ENCODE measurements at regions not wholly inside any gene's neighbourhood (a gene's known extent, or its start where the extent isn't known, plus 50 kb on each side); places are given as distances from the start of the nearest gene placed in this dataset.
"Not testable (repeated sequence)": the region's sequence is repeated elsewhere in the genome, so short reads cannot be mapped to it uniquely, and the experiment has no call there.

DNA sequence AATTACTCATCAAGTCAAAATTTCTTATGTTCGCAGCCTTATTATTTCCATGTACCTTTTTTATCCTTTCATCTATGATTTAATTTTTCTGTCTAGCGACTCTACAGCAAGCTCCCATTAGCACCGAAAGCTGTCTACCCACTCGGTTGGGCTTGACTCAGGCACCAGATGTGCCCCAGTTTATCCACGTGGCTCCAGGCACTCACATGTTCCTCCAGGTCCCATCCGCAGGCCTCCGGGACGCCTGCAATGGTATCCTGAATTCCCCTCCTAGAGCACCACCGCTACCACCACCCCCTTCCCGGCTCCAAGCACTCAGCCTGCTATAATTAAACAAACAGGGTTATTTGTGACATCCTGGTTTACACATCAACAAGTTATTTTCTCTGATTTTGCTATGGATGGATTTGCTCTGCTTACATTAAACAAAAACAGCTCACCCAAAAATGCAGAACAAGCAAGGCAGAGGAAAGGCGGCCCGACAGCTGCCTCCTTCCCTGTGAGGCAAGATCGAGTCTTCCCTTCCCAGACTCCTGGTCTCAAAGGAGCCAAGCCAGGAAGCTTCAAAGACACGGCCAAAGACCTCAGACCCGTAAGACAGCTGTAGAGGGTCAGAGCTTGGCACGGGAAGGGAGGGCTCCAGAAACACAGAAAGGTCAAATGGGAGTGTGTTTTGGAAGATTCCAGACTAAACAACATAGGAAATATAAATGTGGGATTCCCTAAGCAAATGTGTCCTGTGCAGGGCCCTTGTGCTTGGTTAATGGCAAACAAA lies 253.8 kb downstream of the TTC8 start:
- FAIRE-seq = no peak

DNA sequence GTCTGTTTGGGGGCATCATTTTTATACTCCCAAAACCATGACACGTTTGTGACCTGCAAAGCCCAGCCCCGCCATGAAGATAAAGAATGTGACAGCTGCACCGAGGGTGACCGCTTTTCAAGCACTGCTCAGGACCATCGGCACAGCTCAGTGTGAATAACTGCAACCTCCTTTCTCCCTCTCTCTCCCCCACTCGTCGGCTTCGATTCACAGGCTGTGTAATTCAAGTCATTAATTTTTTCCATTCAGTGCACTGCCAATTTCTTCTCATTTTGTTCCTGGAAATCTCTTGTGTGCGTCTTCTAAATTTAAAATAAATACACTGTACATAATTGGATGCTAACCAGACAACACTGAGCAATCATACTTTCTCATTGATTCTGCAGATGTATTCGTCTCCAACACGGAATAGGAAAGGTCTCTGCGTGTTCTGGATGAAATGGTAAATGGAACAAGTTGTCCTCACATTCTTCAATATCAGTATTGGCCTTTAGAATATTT lies 260.8 kb downstream of the TTC8 start:
- FAIRE-seq = no peak

DNA sequence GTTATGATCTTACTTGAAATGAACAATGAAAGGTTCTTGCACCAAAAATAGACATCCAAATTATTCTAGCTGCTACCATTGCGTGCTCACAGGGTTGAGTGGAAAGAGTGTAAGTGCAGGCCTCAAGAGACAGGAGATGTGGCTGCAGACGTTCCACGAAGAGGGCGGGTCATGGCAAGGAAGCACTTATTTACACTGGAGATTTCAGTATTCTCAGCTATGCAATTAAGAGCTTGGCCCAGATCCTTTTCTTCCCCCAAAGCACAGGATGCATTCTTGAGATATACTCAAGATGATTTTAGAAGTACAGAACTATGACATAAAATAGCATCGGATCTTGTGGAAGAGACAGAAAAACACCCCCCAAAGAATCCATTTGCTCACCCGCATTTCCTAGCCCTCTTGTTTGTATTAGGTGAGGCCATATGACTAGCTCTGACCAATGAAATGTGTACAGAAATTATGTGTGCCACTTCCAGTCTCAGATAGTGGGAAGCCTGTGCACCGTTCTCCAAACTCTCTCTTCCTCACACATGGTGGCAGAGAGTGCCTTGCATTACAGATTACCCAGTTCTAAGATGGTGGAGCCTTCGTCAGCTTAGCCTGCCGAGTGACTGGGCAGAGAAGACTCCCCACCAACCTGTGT lies 261.4 kb downstream of the TTC8 start:
- no peak for FAIRE-seq

DNA sequence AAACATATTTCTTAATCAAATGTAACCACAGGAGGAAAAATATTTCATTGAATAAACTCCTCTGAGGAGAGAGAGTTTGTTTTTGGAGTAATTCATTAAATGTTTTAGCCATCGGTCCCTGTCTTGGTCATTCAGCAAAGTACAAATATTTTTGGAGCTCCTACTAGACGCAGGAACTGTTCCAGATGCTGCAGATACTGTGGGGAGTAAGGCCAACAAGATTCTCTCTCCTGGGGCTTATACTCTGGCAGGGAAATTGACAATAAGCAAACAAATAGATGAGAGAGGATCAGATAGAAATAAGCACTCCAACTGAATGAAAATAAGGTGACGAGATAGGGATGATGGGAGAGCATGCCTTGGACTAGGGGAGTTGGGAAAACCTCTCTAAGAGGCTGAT lies 264.1 kb downstream of the TTC8 start:
- no peak for FAIRE-seq

DNA sequence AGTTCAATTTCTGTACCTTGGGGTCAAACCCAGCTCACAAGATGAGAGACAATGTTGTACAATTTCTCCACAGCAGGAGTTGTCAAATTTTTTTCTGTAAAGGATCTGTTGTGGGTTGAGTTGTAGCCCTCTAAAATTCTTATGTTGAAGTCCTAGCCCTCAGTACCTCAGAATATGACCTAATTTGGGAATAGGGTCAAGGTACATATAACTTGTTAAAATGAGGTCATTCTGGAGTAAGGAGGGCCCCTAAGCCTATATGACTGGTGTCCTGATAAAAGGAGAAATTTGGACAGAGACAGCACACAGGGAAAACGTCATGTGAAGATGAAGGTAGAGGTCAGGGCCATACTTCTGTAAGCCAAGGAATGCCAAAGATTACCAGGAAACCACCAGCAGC lies 264.9 kb downstream of the TTC8 start:
- no peak for FAIRE-seq

DNA sequence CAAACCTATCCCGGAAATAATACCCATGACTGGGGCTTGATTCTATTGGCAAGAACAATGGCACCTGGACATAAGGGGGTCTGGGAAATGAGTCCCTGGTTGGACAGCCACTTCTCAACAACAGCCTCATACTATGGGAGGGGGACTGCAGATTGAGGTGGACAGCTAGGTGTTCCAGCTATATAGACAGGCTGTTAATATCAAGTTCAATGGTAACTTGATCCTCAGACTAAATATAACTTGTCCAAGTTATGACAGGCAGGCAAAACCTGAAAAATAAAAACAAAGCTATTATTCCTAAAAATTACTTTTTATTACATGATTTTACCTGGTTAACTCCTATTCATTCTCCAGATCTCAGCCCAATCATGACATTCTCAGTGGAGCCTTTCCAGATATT lies 267.3 kb downstream of the TTC8 start:
- FAIRE-seq = no peak

DNA sequence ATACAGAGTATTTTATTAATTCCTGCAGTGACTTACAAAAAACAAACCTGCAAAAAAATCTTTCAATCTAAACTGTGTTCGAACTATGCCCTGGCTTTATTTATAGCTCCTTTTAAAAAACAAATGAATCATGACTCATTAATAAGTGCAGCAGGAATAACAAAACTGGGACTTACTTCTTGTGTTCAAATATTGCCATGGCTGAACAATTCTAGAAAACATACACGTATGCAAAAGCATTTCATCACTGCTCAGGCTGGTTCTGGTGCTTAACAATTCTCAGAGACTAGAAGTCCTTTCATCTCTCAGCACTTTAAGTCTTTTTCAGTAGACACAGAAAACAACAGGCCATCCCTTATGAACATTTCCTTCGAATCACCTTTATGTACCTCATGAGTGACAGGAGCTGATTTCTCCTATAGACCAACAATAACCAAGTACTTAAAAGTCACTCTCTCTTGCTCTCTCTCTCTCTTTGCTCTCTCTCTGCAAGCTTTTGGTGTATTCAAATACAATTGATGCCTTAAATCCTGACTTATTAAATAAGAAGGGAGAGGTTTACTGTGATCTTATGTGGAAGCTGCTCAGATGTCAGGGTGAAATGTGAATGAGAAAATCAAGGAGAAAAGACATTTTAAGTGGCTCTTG lies 268.8 kb downstream of the TTC8 start:
- FAIRE-seq = no peak

DNA sequence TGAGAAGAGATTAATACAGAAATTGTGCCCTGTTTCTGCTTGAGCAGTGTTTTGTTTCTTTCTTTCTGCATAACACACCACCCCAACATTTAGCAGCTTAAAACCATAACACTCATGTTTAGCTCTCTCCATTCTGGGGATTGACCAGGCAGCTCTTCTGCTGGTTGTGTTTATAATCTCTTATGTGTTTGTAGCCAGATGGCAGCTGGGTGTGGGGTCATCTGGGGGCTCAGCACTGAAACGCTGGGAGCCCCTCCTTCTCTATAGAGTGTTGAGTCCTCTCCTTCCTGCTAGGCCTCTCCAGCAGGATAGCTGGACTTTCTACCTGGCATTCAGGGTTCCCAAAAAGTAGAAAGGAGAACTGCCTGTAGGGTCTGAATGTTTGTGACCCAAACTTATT lies 270.6 kb downstream of the TTC8 start:
- no peak for FAIRE-seq

DNA sequence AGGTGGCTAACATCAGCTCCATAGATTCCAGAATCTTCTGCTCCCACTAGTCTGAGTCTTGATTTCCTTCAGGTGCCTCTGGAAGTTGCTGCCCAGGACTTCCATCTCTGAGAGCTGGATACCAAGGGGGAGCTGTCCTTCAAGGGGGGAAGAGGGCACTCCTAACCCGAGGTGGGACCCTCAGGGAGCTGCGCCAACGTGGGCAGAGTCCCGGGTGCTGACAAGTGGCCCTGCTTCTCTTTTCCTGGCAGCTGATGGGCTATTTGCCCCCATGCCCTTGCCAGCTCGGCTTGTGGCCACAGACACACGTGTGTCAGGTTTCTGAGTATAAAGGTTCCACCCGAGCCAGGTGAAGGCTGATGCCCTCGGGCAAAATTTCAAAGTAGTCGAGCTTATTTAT lies 272.5 kb downstream of the TTC8 start:
- no peak for FAIRE-seq

DNA sequence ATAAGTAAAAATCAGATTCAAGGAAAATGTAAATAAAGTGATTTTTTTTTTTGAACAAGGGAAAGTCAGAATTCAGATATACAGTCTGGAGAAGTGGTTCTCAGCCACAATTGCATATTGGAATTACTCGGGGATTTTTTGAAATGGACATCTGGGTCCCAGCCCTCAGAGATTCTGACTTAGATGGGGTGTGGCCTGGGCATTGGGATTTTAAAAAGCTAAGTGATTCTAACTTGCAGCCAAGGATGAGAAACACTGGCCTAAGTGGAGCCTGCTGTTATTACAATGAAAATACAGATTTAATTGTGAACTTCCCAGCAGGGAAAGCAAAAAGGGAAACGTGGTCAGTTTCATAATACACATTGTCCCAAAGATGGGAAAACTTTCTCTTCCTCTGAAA lies 273.8 kb downstream of the TTC8 start:
- no peak for FAIRE-seq

DNA sequence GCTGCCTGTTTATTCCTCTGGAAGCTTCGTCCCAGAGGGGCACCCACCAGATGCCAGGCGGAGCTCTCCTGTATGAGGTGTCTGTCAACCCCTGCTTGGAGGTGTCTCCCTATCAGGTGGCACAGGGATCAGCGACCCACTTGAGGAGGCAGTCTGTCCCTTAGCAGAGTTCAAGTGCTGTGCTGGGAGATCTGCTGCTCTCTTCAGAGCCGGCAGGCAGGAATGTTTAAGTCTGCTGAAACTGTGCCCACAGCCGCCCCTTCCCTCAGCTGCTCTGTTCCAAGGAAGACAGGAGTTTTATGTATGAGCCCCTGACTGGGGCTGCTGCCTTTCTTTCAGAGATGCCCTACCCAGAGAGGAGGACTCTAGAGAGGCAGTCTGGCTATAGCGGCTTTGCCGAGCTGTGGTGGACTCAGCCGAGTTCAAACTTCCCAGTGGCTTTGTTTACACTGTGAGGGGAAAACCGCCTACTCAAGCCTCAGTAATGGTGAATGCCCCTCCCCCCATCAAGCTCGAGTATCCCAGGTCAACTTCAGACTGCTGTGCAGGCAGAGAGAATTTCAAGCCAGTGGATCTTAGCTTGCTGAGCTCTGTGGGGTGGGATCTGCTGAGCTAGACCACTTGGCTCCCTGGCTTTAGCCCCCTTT lies 279.8 kb downstream of the TTC8 start:
- FAIRE-seq = not testable (repeated sequence)

DNA sequence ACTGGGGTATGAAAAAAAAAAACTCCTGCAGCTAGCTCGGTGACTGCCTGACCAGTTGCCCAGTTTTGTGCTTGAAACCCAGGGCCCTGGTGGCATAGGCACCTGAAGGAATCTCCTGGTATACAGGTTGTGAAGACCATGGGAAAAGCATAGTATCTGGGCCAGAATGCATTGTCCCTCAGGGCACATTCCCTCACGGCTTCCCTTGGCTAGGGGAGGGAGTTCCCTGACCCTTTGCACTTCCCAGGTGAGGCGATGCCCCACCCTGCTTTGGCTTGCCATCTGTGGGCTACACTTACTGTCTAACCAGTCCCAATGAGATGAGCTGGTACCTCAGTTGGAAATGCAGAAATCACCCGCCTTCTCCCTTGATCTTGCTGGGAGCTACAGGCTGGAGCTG lies 280.4 kb downstream of the TTC8 start:
- not testable (repeated sequence) for FAIRE-seq
